ENCODE measurements at regions not wholly inside any gene's neighbourhood (a gene's known extent, or its start where the extent isn't known, plus 50 kb on each side); places are given as distances from the start of the nearest gene placed in this dataset.

- no peak overlapping the region for H2BK12ac ChIP-seq (ENCODE audit: insufficient read length, low read depth, low read length)
- no peaks in the 10 kb centered on the region for H3K27me3 Mint-ChIP-seq (ENCODE audit: low read depth)
- no peak overlapping the region for H4K8ac ChIP-seq (replicated peaks; ENCODE audit: insufficient read length, low read depth, low read length)
- H3T11ph ChIP-seq (ENCODE audit: low read length), result no peak overlapping the region
- H4K91ac ChIP-seq (ENCODE audit: insufficient read length, low read depth, low read length), result no peak overlapping the region
- no peak overlapping the region for H3K4ac ChIP-seq (ENCODE audit: low read depth, low read length)
- no peak overlapping the region for H3K14ac ChIP-seq (ENCODE audit: insufficient read depth, low read length)
- TF ChIP-seq CTCF (conservative IDR thresholded peaks at IDR 0.05), result no peak
- peaks cover 14 to 20% of the 10 kb centered on the region in 2 experiments for H3K4me1 Mint-ChIP-seq
- no peaks in the 10 kb centered on the region for H3K36me3 Mint-ChIP-seq (ENCODE audit: insufficient read depth in 1 of 3, low read depth in 3 of 3)
- H3K27ac Mint-ChIP-seq, result no peak overlapping the region
- H3K79me2 ChIP-seq (ENCODE audit: insufficient read depth, low read length), result no peaks in the 10 kb centered on the region
- H3K9ac ChIP-seq (ENCODE audit: extremely low read depth, insufficient read length, low read length), result no peak overlapping the region
- no peak overlapping the region for H2AFZ ChIP-seq (ENCODE audit: low read length)
- H3K79me1 ChIP-seq (ENCODE audit: insufficient read depth, low read depth, low read length, poor library complexity, severe bottlenecking), result no peaks in the 10 kb centered on the region
- no peaks in the 10 kb centered on the region for H3K9me3 ChIP-seq (ENCODE audit: control insufficient read depth, low read depth, low read length)
- H2BK15ac ChIP-seq (ENCODE audit: low read depth, low read length), result no peak overlapping the region
- no peak overlapping the region for H3K18ac ChIP-seq (ENCODE audit: insufficient read length, low read depth, low read length)
- H3K9me3 Mint-ChIP-seq, result no peaks in the 10 kb centered on the region
- no peak overlapping the region for H4K5ac ChIP-seq (ENCODE audit: insufficient read length, low read depth, low read length)
- no peak overlapping the region for H2BK5ac ChIP-seq (ENCODE audit: insufficient read length, low read length)
- H2AK5ac ChIP-seq (ENCODE audit: insufficient read length, low read length), result no peak overlapping the region
- no peaks in the 10 kb centered on the region for H3K27me3 ChIP-seq (ENCODE audit: insufficient read depth, low read length)
- DNase-seq, result no peak
- H3K23me2 ChIP-seq (ENCODE audit: insufficient read length, low read depth, low read length, poor library complexity, severe bottlenecking), result no peaks in the 10 kb centered on the region
- H3K4me3 Mint-ChIP-seq, result no peak overlapping the region
- H2BK20ac ChIP-seq (ENCODE audit: low read depth, low read length, poor library complexity, severe bottlenecking), result no peak overlapping the region
- no peak overlapping the region for H3K27ac ChIP-seq (ENCODE audit: insufficient read length, low read depth, low read length)
- H2BK120ac ChIP-seq (ENCODE audit: low read depth, low read length, poor library complexity, severe bottlenecking), result no peak overlapping the region
- H4K20me1 ChIP-seq (ENCODE audit: control insufficient read depth, insufficient read depth, insufficient read length), result no peaks in the 10 kb centered on the region
- H3K4me1 ChIP-seq (ENCODE audit: insufficient read depth, low read length), result no peaks in the 10 kb centered on the region
- no peak overlapping the region for H3K56ac ChIP-seq (ENCODE audit: insufficient read length, low read depth, low read length)
- H3K4me2 ChIP-seq (ENCODE audit: insufficient read depth, insufficient read length, low read length), result no peak overlapping the region
- H3K23ac ChIP-seq (ENCODE audit: insufficient read length, low read depth, low read length), result no peak overlapping the region
These were observed 387.3 kb downstream of the AASDHPPT start for GRCh38 chr11:106464728-106465127.

Data from H9 (cell line).